GM18907 (cell line): ENCODE measurements at regions not wholly inside any gene's neighbourhood (a gene's known extent, or its start where the extent isn't known, plus 50 kb on each side); places are given as distances from the start of the nearest gene placed in this dataset.

ENCODE experiments used
- ATAC-seq: cut with Tn5 transposase; IDR thresholded peaks from one replicate; pipeline ENCODE4 v1.9.1; 2021; ENCODE audit warnings: mild to moderate bottlenecking, moderate library complexity; ENCODE audit not compliant: unreplicated experiment

GRCh38 chr21:17454315-17455027 lies 58.4 kb upstream of the CXADR start:
- ATAC-seq: peak; percentile 70

GRCh38 chr21:17455028-17455353 lies 57.9 kb upstream of the CXADR start:
- no peak for ATAC-seq

GRCh38 chr21:17455451-17455850 lies 57.4 kb upstream of the CXADR start:
- no peak for ATAC-seq

GRCh38 chr21:17458279-17458678 lies 54.6 kb upstream of the CXADR start:
- ATAC-seq: no peak

- ATAC-seq: no peak
Observed at GRCh38 chr21:17460094-17460493, 52.7 kb upstream of the CXADR start.

- ATAC-seq: no peak
Observed at GRCh38 chr21:17461014-17461413, 51.8 kb upstream of the CXADR start.

- ATAC-seq: no peak
Observed at GRCh38 chr21:17461582-17461981, 51.3 kb upstream of the CXADR start.

- ATAC-seq: no peak
Observed at GRCh38 chr21:17462276-17462981, 50.4 kb upstream of the CXADR start.
